Gastroesophageal sphincter (tissue), 3 donors: ENCODE measurements at regions not wholly inside any gene's neighbourhood (a gene's known extent, or its start where the extent isn't known, plus 50 kb on each side); places are given as distances from the start of the nearest gene placed in this dataset.

ENCODE experiments used
- EP300 ChIP-seq: sonication (generic); formaldehyde crosslinking; IDR thresholded peaks from one replicate; pipeline ENCODE4 v1.6.1; 2017; ENCODE audit warnings: antibody characterized with exemption, mild to moderate bottlenecking
- POLR2A ChIP-seq, 2 donors: fragments of 450-650 bp; IDR thresholded peaks; one replicate each; pipeline ENCODE4 v1.6.1; 2017; ENCODE audit warnings: antibody characterized with exemption in 2 of 2, mild to moderate bottlenecking in 2 of 2, moderate library complexity in 1 of 2
- POLR2AphosphoS5 ChIP-seq: sonication (generic); formaldehyde crosslinking; IDR thresholded peaks from one replicate; pipeline ENCODE4 v1.6.1; 2017; ENCODE audit warnings: antibody characterized with exemption
- TF ChIP-seq, protein P1 (sequence below), 4 experiments: fragments of 200-600 bp in 2 of 4; fragments of 450-650 bp in 2 of 4; sonication (generic) in 1 of 4; IDR thresholded peaks; one replicate each; pipeline ENCODE4 v1.5.1; 2017 to 2019; ENCODE audit warnings: antibody characterized with exemption in 4 of 4, mild to moderate bottlenecking in 2 of 4, moderate library complexity in 2 of 4

DNA sequence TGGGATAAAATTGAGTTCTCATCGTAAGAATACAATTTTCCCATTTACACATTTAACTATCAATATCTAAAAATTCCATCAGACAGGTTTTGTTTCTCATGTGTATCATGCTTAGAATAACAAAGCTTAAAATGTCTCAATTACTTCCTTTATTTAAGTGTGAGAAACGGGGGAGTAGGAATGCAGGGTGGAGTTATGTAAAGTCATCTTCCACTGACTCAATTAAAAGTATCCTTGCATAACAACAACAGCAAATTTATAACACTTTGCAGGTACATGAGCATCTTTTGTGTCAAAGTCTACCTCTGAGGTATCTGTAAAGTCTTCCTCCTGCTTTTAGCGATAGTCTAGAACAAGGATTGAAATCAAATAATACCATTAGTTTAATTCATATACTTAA, 327.1 kb downstream of the EPHA4 start:
- TF ChIP-seq, protein P1, sequence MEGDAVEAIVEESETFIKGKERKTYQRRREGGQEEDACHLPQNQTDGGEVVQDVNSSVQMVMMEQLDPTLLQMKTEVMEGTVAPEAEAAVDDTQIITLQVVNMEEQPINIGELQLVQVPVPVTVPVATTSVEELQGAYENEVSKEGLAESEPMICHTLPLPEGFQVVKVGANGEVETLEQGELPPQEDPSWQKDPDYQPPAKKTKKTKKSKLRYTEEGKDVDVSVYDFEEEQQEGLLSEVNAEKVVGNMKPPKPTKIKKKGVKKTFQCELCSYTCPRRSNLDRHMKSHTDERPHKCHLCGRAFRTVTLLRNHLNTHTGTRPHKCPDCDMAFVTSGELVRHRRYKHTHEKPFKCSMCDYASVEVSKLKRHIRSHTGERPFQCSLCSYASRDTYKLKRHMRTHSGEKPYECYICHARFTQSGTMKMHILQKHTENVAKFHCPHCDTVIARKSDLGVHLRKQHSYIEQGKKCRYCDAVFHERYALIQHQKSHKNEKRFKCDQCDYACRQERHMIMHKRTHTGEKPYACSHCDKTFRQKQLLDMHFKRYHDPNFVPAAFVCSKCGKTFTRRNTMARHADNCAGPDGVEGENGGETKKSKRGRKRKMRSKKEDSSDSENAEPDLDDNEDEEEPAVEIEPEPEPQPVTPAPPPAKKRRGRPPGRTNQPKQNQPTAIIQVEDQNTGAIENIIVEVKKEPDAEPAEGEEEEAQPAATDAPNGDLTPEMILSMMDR (IDR thresholded peaks at IDR 0.05), result no peak
- TF ChIP-seq POLR2AphosphoS5, result no peak
- TF ChIP-seq POLR2A (IDR thresholded peaks at IDR 0.05), result no peak
- no peak for TF ChIP-seq EP300
